Cardiac muscle cell (in vitro differentiated cells and primary cell): ENCODE measurements at regions not wholly inside any gene's neighbourhood (a gene's known extent, or its start where the extent isn't known, plus 50 kb on each side); places are given as distances from the start of the nearest gene placed in this dataset.

Experiments used
- DNase-seq, 2 donors: peaks; one replicate each; pipeline versions ENCODE4 v3.0.0 to v3.0.0-alpha.2; 2010 to 2017; ENCODE audit warnings: low read depth in 1 of 2, low spot score in 1 of 2
- H3K27ac ChIP-seq: fragments of 200-600 bp; sonication (generic); 2 replicates; pipeline ENCODE4 v1.5.1; 2016
- H3K27me3 ChIP-seq: fragments of 200-600 bp; sonication (generic); 2 replicates; pipeline ENCODE4 v1.6.0; 2016; ENCODE audit warnings: control low read depth
- H3K36me3 ChIP-seq: fragments of 200-600 bp; sonication (generic); 2 replicates; pipeline ENCODE4 v1.5.1; 2016; ENCODE audit warnings: control low read depth
- H3K4me1 ChIP-seq: fragments of 200-600 bp; sonication (generic); 2 replicates; pipeline ENCODE4 v1.8.1; 2017; ENCODE audit warnings: low read depth, mild to moderate bottlenecking, mixed run types
- H3K4me3 ChIP-seq: fragments of 200-600 bp; sonication (generic); 2 replicates; pipeline ENCODE4 v1.5.1; 2016; ENCODE audit warnings: mild to moderate bottlenecking
- H3K9me3 ChIP-seq: fragments of 200-600 bp; sonication (generic); 2 replicates; pipeline ENCODE4 v1.5.1; 2017; ENCODE audit warnings: low read depth, mild to moderate bottlenecking, control low read depth
- TF ChIP-seq, protein P1 (sequence below): IDR thresholded peaks from 2 replicates; pipeline ENCODE4 v1.5.1; 2012; ENCODE audit warnings: low read depth, mild to moderate bottlenecking, low read length

DNA sequence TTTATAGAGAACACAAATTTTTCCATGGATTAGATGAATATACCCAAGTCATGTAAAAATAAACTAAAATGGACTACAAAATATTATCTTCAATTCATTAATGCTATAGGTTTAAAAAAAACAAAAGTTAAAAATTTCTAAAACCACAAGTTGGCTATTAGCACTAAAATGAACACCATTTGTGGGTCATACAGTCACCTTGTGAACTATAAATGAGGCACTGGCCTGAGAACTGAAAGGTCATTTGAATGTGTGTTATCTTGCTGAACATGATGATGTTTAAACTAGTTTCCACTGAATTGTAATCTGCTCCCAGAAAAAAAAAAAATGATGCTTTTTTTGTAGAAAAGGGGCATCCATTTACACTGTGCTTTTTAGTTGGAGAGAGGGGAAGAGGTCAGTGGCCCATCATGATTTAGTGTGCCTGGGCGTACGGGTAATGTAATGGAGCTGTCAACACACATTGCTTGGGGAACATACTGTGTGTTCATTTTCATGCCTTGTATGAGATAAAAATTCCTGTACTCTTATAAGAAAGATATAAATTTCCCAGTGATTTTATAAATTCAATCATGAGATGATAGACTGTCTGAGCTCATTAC is 96.6 kb upstream of the FKBP1C start:
- H3K4me1 ChIP-seq = no peaks in the 10 kb centered on the region
- H3K9me3 ChIP-seq = no peaks in the 10 kb centered on the region
- no peaks in the 10 kb centered on the region for H3K27me3 ChIP-seq
- no peaks in the 10 kb centered on the region for H3K36me3 ChIP-seq
- no peak for DNase-seq
- TF ChIP-seq, protein P1, sequence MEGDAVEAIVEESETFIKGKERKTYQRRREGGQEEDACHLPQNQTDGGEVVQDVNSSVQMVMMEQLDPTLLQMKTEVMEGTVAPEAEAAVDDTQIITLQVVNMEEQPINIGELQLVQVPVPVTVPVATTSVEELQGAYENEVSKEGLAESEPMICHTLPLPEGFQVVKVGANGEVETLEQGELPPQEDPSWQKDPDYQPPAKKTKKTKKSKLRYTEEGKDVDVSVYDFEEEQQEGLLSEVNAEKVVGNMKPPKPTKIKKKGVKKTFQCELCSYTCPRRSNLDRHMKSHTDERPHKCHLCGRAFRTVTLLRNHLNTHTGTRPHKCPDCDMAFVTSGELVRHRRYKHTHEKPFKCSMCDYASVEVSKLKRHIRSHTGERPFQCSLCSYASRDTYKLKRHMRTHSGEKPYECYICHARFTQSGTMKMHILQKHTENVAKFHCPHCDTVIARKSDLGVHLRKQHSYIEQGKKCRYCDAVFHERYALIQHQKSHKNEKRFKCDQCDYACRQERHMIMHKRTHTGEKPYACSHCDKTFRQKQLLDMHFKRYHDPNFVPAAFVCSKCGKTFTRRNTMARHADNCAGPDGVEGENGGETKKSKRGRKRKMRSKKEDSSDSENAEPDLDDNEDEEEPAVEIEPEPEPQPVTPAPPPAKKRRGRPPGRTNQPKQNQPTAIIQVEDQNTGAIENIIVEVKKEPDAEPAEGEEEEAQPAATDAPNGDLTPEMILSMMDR = no peak
- no peak overlapping the region for H3K27ac ChIP-seq
- H3K4me3 ChIP-seq = no peak overlapping the region

DNA sequence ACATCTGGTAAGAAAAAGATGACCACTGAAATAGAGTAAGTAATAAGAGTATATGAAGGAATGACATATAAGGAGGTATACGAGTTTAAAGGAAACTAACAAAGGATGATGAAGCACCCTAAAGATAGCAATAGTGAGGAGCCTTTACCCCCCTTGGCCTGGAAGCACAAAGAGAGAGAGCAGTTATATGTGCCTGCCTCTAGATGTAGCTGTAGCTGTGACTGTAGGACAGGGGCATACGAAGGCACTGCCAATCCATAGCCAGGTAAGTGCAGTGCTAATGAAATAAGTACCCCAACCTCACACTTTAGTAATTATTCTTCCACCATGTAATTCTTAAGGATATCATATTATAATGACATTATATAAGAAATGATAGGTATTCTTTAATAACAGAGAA is 90.1 kb upstream of the FKBP1C start:
- DNase-seq = no peak
- no peak overlapping the region for H3K27ac ChIP-seq
- no peaks in the 10 kb centered on the region for H3K27me3 ChIP-seq
- TF ChIP-seq, protein P1 = no peak
- H3K4me1 ChIP-seq = no peaks in the 10 kb centered on the region
- H3K36me3 ChIP-seq = no peaks in the 10 kb centered on the region
- H3K4me3 ChIP-seq = no peak overlapping the region
- H3K9me3 ChIP-seq = no peaks in the 10 kb centered on the region

DNA sequence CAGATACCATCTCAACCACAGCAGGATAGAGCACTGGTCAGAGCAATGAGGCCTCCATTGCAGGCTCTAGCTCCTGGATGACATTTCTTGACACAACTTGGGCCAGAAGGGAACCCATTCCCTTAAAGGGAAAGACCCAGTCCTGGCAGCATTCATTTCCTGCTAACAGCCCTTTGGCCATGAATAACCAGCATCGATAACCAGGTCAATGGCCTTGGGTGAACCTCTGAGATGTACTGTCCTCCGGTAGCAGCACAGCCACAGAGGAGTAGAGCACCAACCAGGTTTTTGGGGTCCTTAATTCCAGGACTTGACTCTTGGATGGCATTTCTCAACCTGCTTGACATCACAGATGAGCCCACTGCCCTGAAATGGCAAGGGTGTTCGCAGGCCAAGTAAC is 71.2 kb upstream of the FKBP1C start:
- DNase-seq = no peak
- no peaks in the 10 kb centered on the region for H3K27me3 ChIP-seq
- TF ChIP-seq, protein P1 = no peak
- H3K9me3 ChIP-seq = no peaks in the 10 kb centered on the region
- H3K4me3 ChIP-seq = no peak overlapping the region
- no peaks in the 10 kb centered on the region for H3K36me3 ChIP-seq
- no peak overlapping the region for H3K27ac ChIP-seq
- H3K4me1 ChIP-seq = no peaks in the 10 kb centered on the region

DNA sequence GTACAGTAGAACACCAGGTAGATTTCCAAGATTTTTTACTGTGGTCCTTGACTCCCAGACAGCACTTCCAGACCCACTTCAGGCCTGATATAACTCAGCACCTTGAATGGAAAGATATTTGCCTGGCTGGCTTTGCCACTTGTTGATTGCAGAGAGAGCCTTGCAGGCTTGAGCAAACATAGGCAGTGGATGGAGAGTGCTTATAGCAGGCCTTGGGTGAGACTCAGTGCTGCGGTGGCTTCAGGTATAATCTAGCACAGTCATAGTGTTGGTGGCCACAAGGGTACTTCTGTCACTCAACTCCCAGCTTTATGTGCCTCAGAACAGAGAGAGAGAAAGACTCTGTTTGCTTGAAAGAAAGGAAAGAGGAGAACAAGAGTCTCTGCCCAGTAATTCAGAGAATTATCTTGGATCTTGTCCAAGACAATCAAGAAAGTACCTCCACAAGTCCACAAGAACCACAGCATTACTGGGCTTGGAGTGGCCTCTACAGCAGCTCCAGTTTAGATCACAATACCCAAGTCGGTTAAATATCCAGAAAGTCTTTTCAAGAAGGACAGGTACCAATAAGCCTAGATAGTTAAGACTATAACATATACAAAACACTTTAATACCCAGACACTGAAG is 70.5 kb upstream of the FKBP1C start:
- TF ChIP-seq, protein P1 = no peak
- no peaks in the 10 kb centered on the region for H3K36me3 ChIP-seq
- no peaks in the 10 kb centered on the region for H3K27me3 ChIP-seq
- no peak for DNase-seq
- H3K27ac ChIP-seq = no peak overlapping the region
- no peak overlapping the region for H3K4me3 ChIP-seq
- H3K4me1 ChIP-seq = no peaks in the 10 kb centered on the region
- no peaks in the 10 kb centered on the region for H3K9me3 ChIP-seq

DNA sequence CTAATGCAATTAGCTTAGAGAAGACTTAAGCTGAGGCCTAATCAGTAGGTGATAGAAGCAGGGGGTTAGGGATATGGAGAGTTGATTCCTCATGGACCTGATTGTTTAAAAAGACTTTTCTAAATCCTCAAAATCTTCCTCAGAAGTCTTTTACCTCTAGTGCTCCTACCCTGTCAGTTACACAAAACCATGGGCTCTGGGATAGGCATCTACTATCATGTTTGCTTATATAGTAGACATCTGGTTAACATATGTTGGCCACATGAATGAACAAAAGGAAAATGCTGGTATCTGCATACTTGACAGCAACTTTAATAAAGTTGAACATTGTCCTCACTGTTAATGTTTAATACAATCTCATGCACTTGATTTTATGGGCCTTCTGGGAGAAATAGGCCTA is 61.5 kb upstream of the FKBP1C start:
- Histone ChIP-seq H3K27me3 (no peaks in the 10 kb centered on the region), H3K36me3 (no peaks in the 10 kb centered on the region), H3K4me1 (no peaks in the 10 kb centered on the region), H3K9me3 (no peaks in the 10 kb centered on the region), H3K27ac (no peak overlapping the region), H3K4me3 (no peak overlapping the region)
- TF ChIP-seq, protein P1 = no peak
- DNase-seq = no peak
